Choroid plexus epithelial cell (primary cell): ENCODE measurements at regions not wholly inside any gene's neighbourhood (a gene's known extent, or its start where the extent isn't known, plus 50 kb on each side); places are given as distances from the start of the nearest gene placed in this dataset.

Experiments
- DNase-seq: peaks from one replicate; pipeline ENCODE4 v3.0.0-alpha.2; 2010; ENCODE audit warnings: low read depth
- H3K4me3 ChIP-seq: 2 replicates; pipeline ENCODE4 v1.5.1; 2011; ENCODE audit warnings: low read depth, mild to moderate bottlenecking, control low read depth, low read length, moderate library complexity
- CTCF ChIP-seq: conservative IDR thresholded peaks from 2 replicates; pipeline ENCODE4 v1.5.1; 2011; ENCODE audit warnings: low read depth, mild to moderate bottlenecking, control low read depth, inconsistent platforms, low read length, moderate library complexity

GRCh38 chr1:87478231-87478630, 149.6 kb downstream of the LMO4 start:
- peak; percentile 31 for TF ChIP-seq CTCF
- peak; percentile 14 for DNase-seq
- H3K4me3 ChIP-seq = no peak overlapping the region

- no peak for DNase-seq
- no peak for TF ChIP-seq CTCF
- no peak overlapping the region for H3K4me3 ChIP-seq
These were observed 166.5 kb downstream of the LMO4 start for GRCh38 chr1:87495147-87495546.

- no peak for TF ChIP-seq CTCF
These were observed 167.2 kb downstream of the LMO4 start for GRCh38 chr1:87495870-87496269.

GRCh38 chr1:87497380-87498203, 168.9 kb downstream of the LMO4 start:
- DNase-seq = no peak
- no peak overlapping the region for H3K4me3 ChIP-seq
- no peak for TF ChIP-seq CTCF

More at GRCh38 chr1:87495870-87496269, 167.2 kb downstream of the LMO4 start:
- H3K4me3 ChIP-seq = no peak overlapping the region
- no peak for DNase-seq

GRCh38 chr1:87501738-87502137, 173.1 kb downstream of the LMO4 start:
- TF ChIP-seq CTCF = peak; percentile 46
- no peak overlapping the region for H3K4me3 ChIP-seq
- peak; percentile 48 for DNase-seq

GRCh38 chr1:87505391-87505983, 176.8 kb downstream of the LMO4 start:
- no peak overlapping the region for H3K4me3 ChIP-seq
- TF ChIP-seq CTCF = no peak
- no peak for DNase-seq
